HEK293 (cell line): ENCODE measurements at regions not wholly inside any gene's neighbourhood (a gene's known extent, or its start where the extent isn't known, plus 50 kb on each side); places are given as distances from the start of the nearest gene placed in this dataset.

Experiments used
- CTCF ChIA-PET: fragments of 350-600 bp; formaldehyde crosslinking; extraction: SDS; loops from one replicate; lab custom pipeline; 2021; ENCODE audit warnings: antibody characterized with exemption; lab: Yijun Ruan, JAX
- POLR2A ChIA-PET: fragments of 300-600 bp; formaldehyde crosslinking; extraction: SDS; loops from one replicate; lab custom pipeline; 2020; ENCODE audit warnings: antibody characterized with exemption, inconsistent platforms; lab: Yijun Ruan, JAX
- H3K27ac ChIP-seq: fragments of 200-500 bp; sonication (Bioruptor generic); 2 replicates; pipeline ENCODE4 v1.5.1; 2014; ENCODE audit warnings: low read depth, low read length, control low read depth, inconsistent platforms; ENCODE audit errors: extremely low read depth
- H3K36me3 ChIP-seq, 2 experiments: fragments of 200-500 bp in 1 of 2; sonication (Bioruptor generic) in 1 of 2; 1 replicate in 1 of 2; 2 replicates in 1 of 2; pipeline ENCODE4 v1.5.1; 2014 to 2017; ENCODE audit warnings: inconsistent platforms in 2 of 2, low read length in 2 of 2; ENCODE audit not compliant: control insufficient read depth in 2 of 2, insufficient read depth in 1 of 2
- H3K4me1 ChIP-seq: fragments of 200-500 bp; sonication (Bioruptor generic); 2 replicates; pipeline ENCODE4 v1.5.1; 2014; ENCODE audit warnings: mild to moderate bottlenecking, low read length, inconsistent platforms; ENCODE audit not compliant: control insufficient read depth, insufficient read depth
- H3K4me3 ChIP-seq: 2 replicates; pipeline ENCODE4 v1.5.1; 2011; ENCODE audit warnings: low read depth, mild to moderate bottlenecking, control low read depth, low read length, moderate library complexity
- H3K9me3 ChIP-seq: fragments of 200-500 bp; sonication (Bioruptor generic); 2 replicates; pipeline ENCODE4 v1.5.1; 2014; ENCODE audit warnings: low read depth, low read length, inconsistent platforms; ENCODE audit not compliant: control insufficient read depth, insufficient read depth
- GLI4 ChIP-seq: fragments of 450-650 bp; formaldehyde crosslinking; IDR thresholded peaks from 2 replicates; pipeline ENCODE4 v1.5.1; 2016; ENCODE audit warnings: missing biosample characterization, missing genetic modification characterization
- HOXA7 ChIP-seq: sonication (generic); formaldehyde crosslinking; IDR thresholded peaks from 2 replicates; pipeline ENCODE4 v1.8.1; 2022; ENCODE audit warnings: missing genetic modification reagents, borderline replicate concordance
- IKZF3 ChIP-seq: fragments of 450-650 bp; IDR thresholded peaks from 2 replicates; pipeline ENCODE4 v1.5.0; 2018; ENCODE audit warnings: missing biosample characterization, mild to moderate bottlenecking, missing genetic modification characterization, moderate library complexity
- KLF1 ChIP-seq: fragments of 450-650 bp; formaldehyde crosslinking; IDR thresholded peaks from 2 replicates; pipeline ENCODE4 v1.5.1; 2016; ENCODE audit warnings: missing biosample characterization, missing genetic modification characterization
- KLF16 ChIP-seq: fragments of 450-650 bp; formaldehyde crosslinking; IDR thresholded peaks from 2 replicates; pipeline ENCODE4 v1.5.1; 2017; ENCODE audit warnings: missing biosample characterization, missing genetic modification characterization
- SETDB1 ChIP-seq: IDR thresholded peaks from one replicate; pipeline ENCODE4 v1.6.1; 2017; ENCODE audit warnings: mild to moderate bottlenecking, low read length, moderate library complexity, mixed read lengths; ENCODE audit not compliant: insufficient read length
- TRIM28 ChIP-seq: IDR thresholded peaks from 2 replicates; pipeline ENCODE4 v1.6.1; 2011; ENCODE audit warnings: low read length, control low read depth, borderline replicate concordance
- ZBTB21 ChIP-seq: fragments of 450-650 bp; formaldehyde crosslinking; IDR thresholded peaks from 2 replicates; pipeline ENCODE4 v1.5.1; 2017; ENCODE audit warnings: missing biosample characterization, missing genetic modification characterization
- ZFHX2 ChIP-seq: fragments of 450-650 bp; formaldehyde crosslinking; conservative IDR thresholded peaks from 2 replicates; pipeline ENCODE4 v1.5.1; 2016; ENCODE audit warnings: missing biosample characterization, missing genetic modification characterization
- ZFP41 ChIP-seq: fragments of 450-650 bp; formaldehyde crosslinking; IDR thresholded peaks from 2 replicates; pipeline ENCODE4 v1.5.1; 2016; ENCODE audit warnings: missing biosample characterization, missing genetic modification characterization, borderline replicate concordance
- ZNF132 ChIP-seq: fragments of 450-650 bp; formaldehyde crosslinking; IDR thresholded peaks from 2 replicates; pipeline ENCODE4 v1.5.1; 2017; ENCODE audit warnings: missing biosample characterization, missing genetic modification characterization, borderline replicate concordance
- ZNF239 ChIP-seq: fragments of 450-650 bp; formaldehyde crosslinking; IDR thresholded peaks from 2 replicates; pipeline ENCODE4 v1.5.1; 2016; ENCODE audit warnings: missing biosample characterization, missing genetic modification characterization
- ZNF311 ChIP-seq: fragments of 450-650 bp; formaldehyde crosslinking; IDR thresholded peaks from 2 replicates; pipeline ENCODE4 v1.5.1; 2017; ENCODE audit warnings: missing biosample characterization, missing genetic modification characterization, borderline replicate concordance
- ZNF423 ChIP-seq: fragments of 450-650 bp; formaldehyde crosslinking; IDR thresholded peaks from 2 replicates; pipeline ENCODE4 v1.5.1; 2016; ENCODE audit warnings: missing biosample characterization, missing genetic modification characterization
- ZNF548 ChIP-seq: fragments of 450-650 bp; formaldehyde crosslinking; IDR thresholded peaks from 2 replicates; pipeline ENCODE4 v1.5.1; 2016; ENCODE audit warnings: missing biosample characterization, missing genetic modification characterization
- ZNF571 ChIP-seq: fragments of 450-650 bp; formaldehyde crosslinking; IDR thresholded peaks from 2 replicates; pipeline ENCODE4 v1.5.0; 2017; ENCODE audit warnings: missing biosample characterization, missing genetic modification characterization
- ZNF585B ChIP-seq: fragments of 450-650 bp; formaldehyde crosslinking; IDR thresholded peaks from 2 replicates; pipeline ENCODE4 v1.5.1; 2016; ENCODE audit warnings: missing biosample characterization, missing genetic modification characterization
- ZNF837 ChIP-seq: fragments of 450-650 bp; formaldehyde crosslinking; IDR thresholded peaks from 2 replicates; pipeline ENCODE4 v1.5.1; 2016; ENCODE audit warnings: missing biosample characterization, missing genetic modification characterization
- ZSCAN23 ChIP-seq: fragments of 450-650 bp; formaldehyde crosslinking; IDR thresholded peaks from 2 replicates; pipeline ENCODE4 v1.5.1; 2016; ENCODE audit warnings: missing biosample characterization, missing genetic modification characterization
- TF ChIP-seq, protein P1 (sequence below): fragments of 450-650 bp; formaldehyde crosslinking; IDR thresholded peaks from 2 replicates; pipeline ENCODE4 v1.5.1; 2016; ENCODE audit warnings: missing biosample characterization, missing genetic modification characterization
- TF ChIP-seq, protein P2 (sequence below): sonication (generic); formaldehyde crosslinking; IDR thresholded peaks from 2 replicates; pipeline ENCODE4 v1.8.1; 2022; ENCODE audit warnings: mild to moderate bottlenecking, moderate library complexity, missing genetic modification reagents
- TF ChIP-seq, protein P3 (sequence below): fragments of 450-650 bp; formaldehyde crosslinking; conservative IDR thresholded peaks from 2 replicates; pipeline ENCODE4 v1.5.1; 2016; ENCODE audit warnings: low read depth, missing biosample characterization, missing genetic modification characterization
- TF ChIP-seq, protein P4 (sequence below): fragments of 450-650 bp; formaldehyde crosslinking; IDR thresholded peaks from 2 replicates; pipeline ENCODE4 v1.5.1; 2016; ENCODE audit warnings: missing biosample characterization, missing genetic modification characterization
- TF ChIP-seq, protein P5 (sequence below): fragments of 450-650 bp; formaldehyde crosslinking; IDR thresholded peaks from 2 replicates; pipeline ENCODE4 v1.5.1; 2016; ENCODE audit warnings: missing biosample characterization, missing genetic modification characterization
- TF ChIP-seq, protein P6 (sequence below): fragments of 450-650 bp; formaldehyde crosslinking; IDR thresholded peaks from 2 replicates; pipeline ENCODE4 v1.5.1; 2017; ENCODE audit warnings: missing biosample characterization, missing genetic modification characterization

DNA sequence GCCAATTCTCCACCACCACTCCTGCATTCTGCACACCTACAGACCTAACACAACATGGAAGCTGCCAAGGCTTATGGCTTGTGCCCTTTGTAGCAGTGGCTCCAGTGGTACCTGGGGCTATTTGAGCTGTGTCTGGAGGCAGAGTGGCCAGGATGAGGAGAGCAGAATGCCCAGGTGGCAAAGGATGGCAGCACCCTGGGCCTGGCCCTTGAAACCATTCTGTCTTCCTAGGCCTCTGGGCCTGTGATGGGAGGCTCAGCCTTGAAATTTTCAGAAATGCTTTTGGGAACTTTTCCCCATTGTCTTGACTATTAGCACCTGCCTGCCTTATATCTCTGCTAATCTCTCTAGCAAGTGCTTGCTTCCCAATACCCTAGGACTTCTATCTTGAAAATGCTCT, 241.7 kb downstream of the TMEM167A start:
- H3K4me3 ChIP-seq = no peak overlapping the region
- no peaks in the 10 kb centered on the region for H3K36me3 ChIP-seq
- POLR2A ChIA-PET = no interaction called here
- H3K27ac ChIP-seq = no peak overlapping the region
- CTCF ChIA-PET = no interaction called here
- H3K4me1 ChIP-seq = no peaks in the 10 kb centered on the region
- no peaks in the 10 kb centered on the region for H3K9me3 ChIP-seq
- TF ChIP-seq ZNF837 (tag by site-specific recombination) (no peak), ZNF311 (tag by site-specific recombination) (no peak), ZFP41 (tag by site-specific recombination) (no peak), ZNF571 (tag by site-specific recombination) (no peak), KLF1 (no peak), ZNF423 (tag by site-specific recombination) (no peak), ZNF548 (tag by site-specific recombination) (no peak), SETDB1 (peak; percentile 27), ZNF132 (tag by site-specific recombination) (no peak), GLI4 (tag by site-specific recombination) (no peak), ZNF585B (tag by site-specific recombination) (peak; percentile 95), ZSCAN23 (tag by site-specific recombination) (no peak), IKZF3 (tag by site-specific recombination) (no peak), TRIM28 (peak; percentile 51; the same call in 1 of the 2 replicates), HOXA7 (CRISPR knock-in tag) (no peak)
- TF ChIP-seq, protein P1, sequence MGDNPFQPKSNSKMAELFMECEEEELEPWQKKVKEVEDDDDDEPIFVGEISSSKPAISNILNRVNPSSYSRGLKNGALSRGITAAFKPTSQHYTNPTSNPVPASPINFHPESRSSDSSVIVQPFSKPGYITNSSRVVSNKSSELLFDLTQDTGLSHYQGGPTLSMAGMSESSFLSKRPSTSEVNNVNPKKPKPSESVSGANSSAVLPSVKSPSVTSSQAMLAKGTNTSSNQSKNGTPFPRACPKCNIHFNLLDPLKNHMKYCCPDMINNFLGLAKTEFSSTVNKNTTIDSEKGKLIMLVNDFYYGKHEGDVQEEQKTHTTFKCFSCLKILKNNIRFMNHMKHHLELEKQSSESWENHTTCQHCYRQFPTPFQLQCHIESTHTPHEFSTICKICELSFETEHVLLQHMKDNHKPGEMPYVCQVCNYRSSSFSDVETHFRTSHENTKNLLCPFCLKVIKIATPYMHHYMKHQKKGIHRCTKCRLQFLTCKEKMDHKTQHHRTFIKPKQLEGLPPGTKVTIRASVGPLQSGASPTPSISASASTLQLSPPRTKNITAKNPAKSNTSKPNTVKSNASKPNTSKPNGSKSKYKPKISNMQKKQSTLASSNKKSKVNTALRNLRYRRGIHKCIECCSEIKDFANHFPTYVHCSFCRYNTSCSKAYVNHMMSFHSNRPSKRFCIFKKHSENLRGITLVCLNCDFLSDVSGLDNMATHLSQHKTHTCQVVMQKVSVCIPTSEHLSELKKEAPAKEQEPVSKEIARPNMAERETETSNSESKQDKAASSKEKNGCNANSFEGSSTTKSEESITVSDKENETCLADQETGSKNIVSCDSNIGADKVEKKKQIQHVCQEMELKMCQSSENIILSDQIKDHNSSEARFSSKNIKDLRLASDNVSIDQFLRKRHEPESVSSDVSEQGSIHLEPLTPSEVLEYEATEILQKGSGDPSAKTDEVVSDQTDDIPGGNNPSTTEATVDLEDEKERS (tag by site-specific recombination) = no peak
- TF ChIP-seq, protein P2, sequence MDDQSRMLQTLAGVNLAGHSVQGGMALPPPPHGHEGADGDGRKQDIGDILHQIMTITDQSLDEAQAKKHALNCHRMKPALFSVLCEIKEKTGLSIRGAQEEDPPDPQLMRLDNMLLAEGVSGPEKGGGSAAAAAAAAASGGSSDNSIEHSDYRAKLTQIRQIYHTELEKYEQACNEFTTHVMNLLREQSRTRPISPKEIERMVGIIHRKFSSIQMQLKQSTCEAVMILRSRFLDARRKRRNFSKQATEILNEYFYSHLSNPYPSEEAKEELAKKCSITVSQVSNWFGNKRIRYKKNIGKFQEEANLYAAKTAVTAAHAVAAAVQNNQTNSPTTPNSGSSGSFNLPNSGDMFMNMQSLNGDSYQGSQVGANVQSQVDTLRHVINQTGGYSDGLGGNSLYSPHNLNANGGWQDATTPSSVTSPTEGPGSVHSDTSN (CRISPR knock-in tag) = no peak
- TF ChIP-seq, protein P3, sequence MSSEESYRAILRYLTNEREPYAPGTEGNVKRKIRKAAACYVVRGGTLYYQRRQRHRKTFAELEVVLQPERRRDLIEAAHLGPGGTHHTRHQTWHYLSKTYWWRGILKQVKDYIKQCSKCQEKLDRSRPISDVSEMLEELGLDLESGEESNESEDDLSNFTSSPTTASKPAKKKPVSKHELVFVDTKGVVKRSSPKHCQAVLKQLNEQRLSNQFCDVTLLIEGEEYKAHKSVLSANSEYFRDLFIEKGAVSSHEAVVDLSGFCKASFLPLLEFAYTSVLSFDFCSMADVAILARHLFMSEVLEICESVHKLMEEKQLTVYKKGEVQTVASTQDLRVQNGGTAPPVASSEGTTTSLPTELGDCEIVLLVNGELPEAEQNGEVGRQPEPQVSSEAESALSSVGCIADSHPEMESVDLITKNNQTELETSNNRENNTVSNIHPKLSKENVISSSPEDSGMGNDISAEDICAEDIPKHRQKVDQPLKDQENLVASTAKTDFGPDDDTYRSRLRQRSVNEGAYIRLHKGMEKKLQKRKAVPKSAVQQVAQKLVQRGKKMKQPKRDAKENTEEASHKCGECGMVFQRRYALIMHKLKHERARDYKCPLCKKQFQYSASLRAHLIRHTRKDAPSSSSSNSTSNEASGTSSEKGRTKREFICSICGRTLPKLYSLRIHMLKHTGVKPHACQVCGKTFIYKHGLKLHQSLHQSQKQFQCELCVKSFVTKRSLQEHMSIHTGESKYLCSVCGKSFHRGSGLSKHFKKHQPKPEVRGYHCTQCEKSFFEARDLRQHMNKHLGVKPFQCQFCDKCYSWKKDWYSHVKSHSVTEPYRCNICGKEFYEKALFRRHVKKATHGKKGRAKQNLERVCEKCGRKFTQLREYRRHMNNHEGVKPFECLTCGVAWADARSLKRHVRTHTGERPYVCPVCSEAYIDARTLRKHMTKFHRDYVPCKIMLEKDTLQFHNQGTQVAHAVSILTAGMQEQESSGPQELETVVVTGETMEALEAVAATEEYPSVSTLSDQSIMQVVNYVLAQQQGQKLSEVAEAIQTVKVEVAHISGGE (tag by site-specific recombination) = no peak

DNA sequence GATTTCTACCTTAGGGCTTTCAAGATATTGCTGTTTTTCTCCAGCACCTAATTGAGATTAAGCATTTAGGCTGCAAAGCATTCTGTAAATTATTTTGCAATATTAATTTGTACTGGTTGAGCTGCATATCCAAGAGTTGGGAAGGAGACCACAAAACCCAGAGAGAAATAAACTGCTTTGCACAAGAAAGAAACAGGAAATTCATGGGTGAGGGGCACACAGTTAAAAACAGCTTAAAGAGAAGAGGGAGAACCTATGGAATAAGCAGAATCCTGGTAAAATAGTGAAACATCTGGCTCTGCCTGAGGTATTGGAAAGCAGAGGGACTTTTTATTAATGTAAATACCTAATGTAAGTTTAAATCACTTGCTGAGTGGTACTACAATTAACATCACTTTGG, 243.0 kb downstream of the TMEM167A start:
- Histone ChIP-seq H3K36me3 (no peaks in the 10 kb centered on the region), H3K9me3 (no peaks in the 10 kb centered on the region), H3K27ac (no peak overlapping the region), H3K4me1 (no peaks in the 10 kb centered on the region), H3K4me3 (no peak overlapping the region)
- CTCF ChIA-PET = no interaction called here
- POLR2A ChIA-PET = no interaction called here
- TF ChIP-seq ZBTB21 (tag by site-specific recombination) (no peak), ZNF239 (tag by site-specific recombination) (no peak), KLF16 (tag by site-specific recombination) (no peak), ZFHX2 (tag by site-specific recombination) (no peak)
- TF ChIP-seq, protein P4, sequence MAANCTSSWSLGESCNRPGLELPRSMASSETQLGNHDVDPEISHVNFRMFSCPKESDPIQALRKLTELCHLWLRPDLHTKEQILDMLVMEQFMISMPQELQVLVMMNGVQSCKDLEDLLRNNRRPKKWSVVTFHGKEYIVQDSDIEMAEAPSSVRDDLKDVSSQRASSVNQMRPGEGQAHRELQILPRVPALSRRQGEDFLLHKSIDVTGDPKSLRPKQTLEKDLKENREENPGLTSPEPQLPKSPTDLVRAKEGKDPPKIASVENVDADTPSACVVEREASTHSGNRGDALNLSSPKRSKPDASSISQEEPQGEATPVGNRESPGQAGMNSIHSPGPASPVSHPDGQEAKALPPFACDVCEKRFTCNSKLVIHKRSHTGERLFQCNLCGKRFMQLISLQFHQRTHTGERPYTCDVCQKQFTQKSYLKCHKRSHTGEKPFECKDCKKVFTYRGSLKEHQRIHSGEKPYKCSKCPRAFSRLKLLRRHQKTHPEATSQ (tag by site-specific recombination) = no peak
- TF ChIP-seq, protein P5, sequence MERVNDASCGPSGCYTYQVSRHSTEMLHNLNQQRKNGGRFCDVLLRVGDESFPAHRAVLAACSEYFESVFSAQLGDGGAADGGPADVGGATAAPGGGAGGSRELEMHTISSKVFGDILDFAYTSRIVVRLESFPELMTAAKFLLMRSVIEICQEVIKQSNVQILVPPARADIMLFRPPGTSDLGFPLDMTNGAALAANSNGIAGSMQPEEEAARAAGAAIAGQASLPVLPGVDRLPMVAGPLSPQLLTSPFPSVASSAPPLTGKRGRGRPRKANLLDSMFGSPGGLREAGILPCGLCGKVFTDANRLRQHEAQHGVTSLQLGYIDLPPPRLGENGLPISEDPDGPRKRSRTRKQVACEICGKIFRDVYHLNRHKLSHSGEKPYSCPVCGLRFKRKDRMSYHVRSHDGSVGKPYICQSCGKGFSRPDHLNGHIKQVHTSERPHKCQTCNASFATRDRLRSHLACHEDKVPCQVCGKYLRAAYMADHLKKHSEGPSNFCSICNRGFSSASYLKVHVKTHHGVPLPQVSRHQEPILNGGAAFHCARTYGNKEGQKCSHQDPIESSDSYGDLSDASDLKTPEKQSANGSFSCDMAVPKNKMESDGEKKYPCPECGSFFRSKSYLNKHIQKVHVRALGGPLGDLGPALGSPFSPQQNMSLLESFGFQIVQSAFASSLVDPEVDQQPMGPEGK (tag by site-specific recombination) = no peak
- TF ChIP-seq, protein P6, sequence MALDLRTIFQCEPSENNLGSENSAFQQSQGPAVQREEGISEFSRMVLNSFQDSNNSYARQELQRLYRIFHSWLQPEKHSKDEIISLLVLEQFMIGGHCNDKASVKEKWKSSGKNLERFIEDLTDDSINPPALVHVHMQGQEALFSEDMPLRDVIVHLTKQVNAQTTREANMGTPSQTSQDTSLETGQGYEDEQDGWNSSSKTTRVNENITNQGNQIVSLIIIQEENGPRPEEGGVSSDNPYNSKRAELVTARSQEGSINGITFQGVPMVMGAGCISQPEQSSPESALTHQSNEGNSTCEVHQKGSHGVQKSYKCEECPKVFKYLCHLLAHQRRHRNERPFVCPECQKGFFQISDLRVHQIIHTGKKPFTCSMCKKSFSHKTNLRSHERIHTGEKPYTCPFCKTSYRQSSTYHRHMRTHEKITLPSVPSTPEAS (tag by site-specific recombination) = no peak
